ENCODE measurements at regions not wholly inside any gene's neighbourhood (a gene's known extent, or its start where the extent isn't known, plus 50 kb on each side); places are given as distances from the start of the nearest gene placed in this dataset.

GRCh38 chr6:74368746-74369145, 672.7 kb downstream of the CD109 start:
- intact Hi-C loops (cut with micrococcal nuclease) = no loop called here
- H3K27me3 Mint-ChIP-seq = no peaks in the 10 kb centered on the region
- peaks cover 0 to 2% (median 0%) of the 10 kb centered on the region in 7 donors for H3K4me1 Mint-ChIP-seq
- no peaks in the 10 kb centered on the region for H3K36me3 Mint-ChIP-seq
- Histone ChIP-seq H3K4me3 (ENCODE audit: low read length) (no peak overlapping the region), H3K4me1 (ENCODE audit: control insufficient read depth in 2 of 2, insufficient read depth in 2 of 2, low read length in 2 of 2) (no peaks in the 10 kb centered on the region), H3K27ac (ENCODE audit: low read depth, low read length) (no peak overlapping the region), H3K9me3 (ENCODE audit: control insufficient read depth in 2 of 3, low read length in 3 of 3) (no peaks in the 10 kb centered on the region), H3K27me3 (ENCODE audit: control insufficient read depth in 2 of 2, insufficient read depth in 2 of 2, low read length in 2 of 2) (no peaks in the 10 kb centered on the region), H3K36me3 (ENCODE audit: control insufficient read depth in 2 of 3, insufficient read depth in 3 of 3, low read length in 3 of 3) (no peaks in the 10 kb centered on the region)
- DNase-seq (no peak), ATAC-seq (no peak)
- H3K9me3 Mint-ChIP-seq = peaks cover 0 to 4% (median 0%) of the 10 kb centered on the region in 11 donors
- ChIA-PET POLR2A (no interaction called here), CTCF (no interaction called here)
- H3K27ac Mint-ChIP-seq = no peak overlapping the region
- H3K4me3 Mint-ChIP-seq = no peak overlapping the region

GRCh38 chr6:74366634-74367033, 670.6 kb downstream of the CD109 start:
- intact Hi-C loops (cut with micrococcal nuclease) = no loop called here
- H3K9me3 ChIP-seq (ENCODE audit: control insufficient read depth in 2 of 3, low read length in 3 of 3) = no peaks in the 10 kb centered on the region
- Mint-ChIP-seq H3K27me3 (no peaks in the 10 kb centered on the region), H3K4me1 (peaks cover 0 to 2% (median 0%) of the 10 kb centered on the region in 7 donors), H3K4me3 (no peak overlapping the region), H3K9me3 (peaks cover 0 to 2% (median 0%) of the 10 kb centered on the region in 11 donors), H3K27ac (no peak overlapping the region), H3K36me3 (no peaks in the 10 kb centered on the region)
- no peak overlapping the region for H3K4me3 ChIP-seq (ENCODE audit: low read length)
- H3K27me3 ChIP-seq (ENCODE audit: control insufficient read depth in 2 of 2, insufficient read depth in 2 of 2, low read length in 2 of 2) = no peaks in the 10 kb centered on the region
- POLR2A ChIA-PET = no interaction called here
- H3K36me3 ChIP-seq (ENCODE audit: control insufficient read depth in 2 of 3, insufficient read depth in 3 of 3, low read length in 3 of 3) = no peaks in the 10 kb centered on the region
- DNase-seq = no peak
- H3K4me1 ChIP-seq (ENCODE audit: control insufficient read depth in 2 of 2, insufficient read depth in 2 of 2, low read length in 2 of 2) = no peaks in the 10 kb centered on the region
- no peak for ATAC-seq
- CTCF ChIA-PET = no interaction called here
- no peak overlapping the region for H3K27ac ChIP-seq (ENCODE audit: low read depth, low read length)

GRCh38 chr6:74362391-74362790, 666.4 kb downstream of the CD109 start:
- H3K27ac Mint-ChIP-seq = no peak overlapping the region
- DNase-seq (no peak), ATAC-seq (no peak)
- Histone ChIP-seq H3K36me3 (ENCODE audit: control insufficient read depth in 2 of 3, insufficient read depth in 3 of 3, low read length in 3 of 3) (no peaks in the 10 kb centered on the region), H3K27me3 (ENCODE audit: control insufficient read depth in 2 of 2, insufficient read depth in 2 of 2, low read length in 2 of 2) (no peaks in the 10 kb centered on the region), H3K4me1 (ENCODE audit: control insufficient read depth in 2 of 2, insufficient read depth in 2 of 2, low read length in 2 of 2) (no peaks in the 10 kb centered on the region), H3K27ac (ENCODE audit: low read depth, low read length) (no peak overlapping the region), H3K9me3 (ENCODE audit: control insufficient read depth in 2 of 3, low read length in 3 of 3) (no peaks in the 10 kb centered on the region), H3K4me3 (ENCODE audit: low read length) (no peak overlapping the region)
- CTCF ChIA-PET = no interaction called here
- H3K4me1 Mint-ChIP-seq = no peaks in the 10 kb centered on the region
- H3K36me3 Mint-ChIP-seq = no peaks in the 10 kb centered on the region
- peaks cover 0 to 10% (median 0%) of the 10 kb centered on the region in 11 donors for H3K9me3 Mint-ChIP-seq
- H3K4me3 Mint-ChIP-seq = no peak overlapping the region
- POLR2A ChIA-PET = no interaction called here
- no peaks in the 10 kb centered on the region for H3K27me3 Mint-ChIP-seq
- intact Hi-C loops (cut with micrococcal nuclease) = no loop called here

DNA sequence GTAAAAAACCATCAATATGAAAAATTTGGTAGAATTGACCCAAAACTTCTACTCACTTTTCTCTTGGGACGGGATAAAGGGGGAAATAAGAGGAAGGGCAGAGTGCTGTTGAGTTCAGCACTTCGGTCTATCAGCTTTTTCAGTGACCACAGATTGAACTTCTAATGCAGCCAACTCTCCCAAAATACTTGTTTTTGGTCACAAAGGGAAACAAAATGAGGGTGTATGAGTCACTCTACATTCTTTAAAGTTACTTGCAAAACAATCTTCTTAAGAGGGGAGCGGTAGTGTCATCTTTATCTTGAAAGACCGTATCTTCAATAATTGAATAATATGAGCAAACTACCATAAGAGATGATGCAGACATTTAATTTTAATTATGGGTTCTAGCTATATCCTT, 661.3 kb downstream of the CD109 start:
- no peaks in the 10 kb centered on the region for H3K4me1 ChIP-seq (ENCODE audit: control insufficient read depth in 2 of 2, insufficient read depth in 2 of 2, low read length in 2 of 2)
- H3K9me3 ChIP-seq (ENCODE audit: control insufficient read depth in 2 of 3, low read length in 3 of 3) = no peaks in the 10 kb centered on the region
- ATAC-seq = no peak
- intact Hi-C loops (cut with micrococcal nuclease) = no loop called here
- DNase-seq = no peak
- no peaks in the 10 kb centered on the region for H3K27me3 ChIP-seq (ENCODE audit: control insufficient read depth in 2 of 2, insufficient read depth in 2 of 2, low read length in 2 of 2)
- H3K4me1 Mint-ChIP-seq = no peaks in the 10 kb centered on the region
- CTCF ChIA-PET = no interaction called here
- no peak overlapping the region for H3K4me3 Mint-ChIP-seq
- no peak overlapping the region for H3K4me3 ChIP-seq (ENCODE audit: low read length)
- H3K36me3 ChIP-seq (ENCODE audit: control insufficient read depth in 2 of 3, insufficient read depth in 3 of 3, low read length in 3 of 3) = no peaks in the 10 kb centered on the region
- POLR2A ChIA-PET = no interaction called here
- H3K36me3 Mint-ChIP-seq = no peaks in the 10 kb centered on the region
- no peak overlapping the region for H3K27ac ChIP-seq (ENCODE audit: low read depth, low read length)
- peaks cover 0 to 10% (median 0%) of the 10 kb centered on the region in 11 donors for H3K9me3 Mint-ChIP-seq
- no peaks in the 10 kb centered on the region for H3K27me3 Mint-ChIP-seq
- H3K27ac Mint-ChIP-seq = no peak overlapping the region

DNA sequence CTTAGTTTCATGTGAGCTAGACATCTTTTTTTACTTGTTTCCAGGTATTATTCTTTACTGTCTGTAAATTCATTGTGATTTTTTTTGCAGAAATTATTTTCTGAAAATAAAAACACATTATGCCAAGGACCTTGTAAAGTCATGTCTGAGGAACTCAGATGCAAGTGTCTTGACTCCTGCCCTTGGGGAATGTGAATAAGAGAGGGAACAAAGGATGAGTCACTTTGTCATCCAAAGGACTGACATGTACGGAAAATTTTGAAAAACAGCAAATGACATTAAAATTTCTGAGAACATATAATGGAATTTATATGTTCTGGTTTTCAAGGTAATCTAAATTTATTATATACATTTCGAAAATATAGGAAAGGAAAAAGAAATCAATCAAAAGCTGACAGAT, 660.4 kb downstream of the CD109 start:
- Mint-ChIP-seq H3K4me1 (no peaks in the 10 kb centered on the region), H3K4me3 (no peak overlapping the region), H3K27ac (no peak overlapping the region), H3K9me3 (peaks cover 0 to 10% (median 0%) of the 10 kb centered on the region in 11 donors), H3K36me3 (no peaks in the 10 kb centered on the region), H3K27me3 (no peaks in the 10 kb centered on the region)
- ATAC-seq (no peak), DNase-seq (no peak)
- POLR2A ChIA-PET = no interaction called here
- no peaks in the 10 kb centered on the region for H3K27me3 ChIP-seq (ENCODE audit: control insufficient read depth in 2 of 2, insufficient read depth in 2 of 2, low read length in 2 of 2)
- no peak overlapping the region for H3K4me3 ChIP-seq (ENCODE audit: low read length)
- CTCF ChIA-PET = interaction anchor here (0.7 kb wide), 1 partner anchor 1501 kb away, joined by 3 read pairs; no protein-coding TSS in a partner anchor
- H3K4me1 ChIP-seq (ENCODE audit: control insufficient read depth in 2 of 2, insufficient read depth in 2 of 2, low read length in 2 of 2) = no peaks in the 10 kb centered on the region
- H3K9me3 ChIP-seq (ENCODE audit: control insufficient read depth in 2 of 3, low read length in 3 of 3) = no peaks in the 10 kb centered on the region
- no peaks in the 10 kb centered on the region for H3K36me3 ChIP-seq (ENCODE audit: control insufficient read depth in 2 of 3, insufficient read depth in 3 of 3, low read length in 3 of 3)
- intact Hi-C loops (cut with micrococcal nuclease) = no loop called here
- no peak overlapping the region for H3K27ac ChIP-seq (ENCODE audit: low read depth, low read length)

DNA sequence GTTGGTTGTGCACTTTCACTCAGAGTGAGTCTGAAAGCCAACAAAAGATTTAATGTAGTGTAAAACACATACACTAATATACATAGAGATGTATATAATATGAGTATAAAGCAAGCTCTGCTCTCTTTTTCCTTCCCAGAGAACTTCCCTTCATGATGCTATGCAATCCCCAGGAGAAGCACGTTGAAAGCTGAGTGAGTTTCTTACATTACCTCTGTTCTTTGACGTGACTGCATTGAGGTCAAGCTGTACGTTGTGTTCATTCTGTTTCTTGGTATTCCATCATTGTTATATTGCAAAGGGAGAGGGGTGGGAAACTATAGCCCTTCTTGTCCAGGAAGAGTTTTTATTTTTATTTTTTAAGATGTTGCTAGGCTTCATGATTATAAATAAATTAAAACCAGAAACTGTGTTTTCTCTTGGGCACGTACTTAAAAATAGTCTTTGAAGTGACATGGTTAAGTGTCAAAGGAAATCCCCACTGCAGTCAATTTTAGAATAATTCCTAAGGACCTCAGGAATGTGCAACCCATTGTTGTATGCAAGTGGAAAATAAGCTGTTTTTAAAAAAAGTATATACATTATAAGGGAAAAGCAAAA, 651.0 kb downstream of the CD109 start:
- POLR2A ChIA-PET = no interaction called here
- Mint-ChIP-seq H3K4me1 (no peaks in the 10 kb centered on the region), H3K9me3 (peaks cover 0 to 11% (median 2%) of the 10 kb centered on the region in 11 donors), H3K4me3 (no peak overlapping the region), H3K36me3 (no peaks in the 10 kb centered on the region), H3K27me3 (no peaks in the 10 kb centered on the region), H3K27ac (no peak overlapping the region)
- ATAC-seq = no peak
- intact Hi-C loops (cut with micrococcal nuclease) = loop anchor here in 1 of 2 donors (10.0 kb wide), 1 partner anchor 858 kb away; the partner anchor contains the start of gene COL12A1
- no peaks in the 10 kb centered on the region for H3K4me1 ChIP-seq (ENCODE audit: control insufficient read depth in 2 of 2, insufficient read depth in 2 of 2, low read length in 2 of 2)
- no peak overlapping the region for H3K4me3 ChIP-seq (ENCODE audit: low read length)
- H3K36me3 ChIP-seq (ENCODE audit: control insufficient read depth in 2 of 3, insufficient read depth in 3 of 3, low read length in 3 of 3) = no peaks in the 10 kb centered on the region
- H3K27me3 ChIP-seq (ENCODE audit: control insufficient read depth in 2 of 2, insufficient read depth in 2 of 2, low read length in 2 of 2) = no peaks in the 10 kb centered on the region
- CTCF ChIA-PET = no interaction called here
- no peaks in the 10 kb centered on the region for H3K9me3 ChIP-seq (ENCODE audit: control insufficient read depth in 2 of 3, low read length in 3 of 3)
- no peak for DNase-seq
- no peak overlapping the region for H3K27ac ChIP-seq (ENCODE audit: low read depth, low read length)

DNA sequence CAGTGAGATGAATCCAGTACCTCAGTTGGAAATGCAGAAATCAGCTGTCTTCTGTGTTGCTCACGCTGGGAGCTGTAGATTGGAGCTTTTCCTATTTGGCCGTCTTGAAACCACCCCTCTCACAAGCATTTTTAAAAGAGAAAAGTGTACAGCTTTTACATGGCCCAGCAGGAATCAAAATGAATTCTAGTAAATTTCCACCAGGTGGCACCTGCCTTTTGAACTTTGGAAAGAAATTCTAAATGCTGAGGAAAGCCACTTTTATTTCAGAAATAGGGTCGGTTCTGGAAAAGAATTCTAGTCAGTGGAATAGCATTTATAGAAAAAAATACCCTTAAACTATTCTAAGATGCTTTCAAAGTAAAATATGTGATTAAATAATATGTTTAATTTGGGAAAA, 647.8 kb downstream of the CD109 start:
- H3K27me3 ChIP-seq (ENCODE audit: control insufficient read depth in 2 of 2, insufficient read depth in 2 of 2, low read length in 2 of 2) = no peaks in the 10 kb centered on the region
- no peak overlapping the region for H3K27ac Mint-ChIP-seq
- intact Hi-C loops (cut with micrococcal nuclease) = loop anchor here in 1 of 2 donors (10.0 kb wide), 1 partner anchor 861 kb away; the partner anchor contains the start of gene COL12A1
- no peaks in the 10 kb centered on the region for H3K36me3 ChIP-seq (ENCODE audit: control insufficient read depth in 2 of 3, insufficient read depth in 3 of 3, low read length in 3 of 3)
- H3K4me3 Mint-ChIP-seq = no peak overlapping the region
- H3K27ac ChIP-seq (ENCODE audit: low read depth, low read length) = no peak overlapping the region
- H3K27me3 Mint-ChIP-seq = no peaks in the 10 kb centered on the region
- peaks cover 0 to 6% (median 3%) of the 10 kb centered on the region in 11 donors for H3K9me3 Mint-ChIP-seq
- no peak for ATAC-seq
- H3K9me3 ChIP-seq (ENCODE audit: control insufficient read depth in 2 of 3, low read length in 3 of 3) = no peaks in the 10 kb centered on the region
- ChIA-PET CTCF (interaction anchor here (0.8 kb wide), 1 partner anchor 206 kb away, joined by 3 read pairs; no protein-coding TSS in a partner anchor), POLR2A (no interaction called here)
- no peaks in the 10 kb centered on the region for H3K4me1 ChIP-seq (ENCODE audit: control insufficient read depth in 2 of 2, insufficient read depth in 2 of 2, low read length in 2 of 2)
- no peaks in the 10 kb centered on the region for H3K36me3 Mint-ChIP-seq
- DNase-seq = no peak
- no peaks in the 10 kb centered on the region for H3K4me1 Mint-ChIP-seq
- H3K4me3 ChIP-seq (ENCODE audit: low read length) = no peak overlapping the region

Data from naive thymus-derived CD4-positive, alpha-beta T cell (primary cell).